Naive thymus-derived CD4-positive, alpha-beta T cell (primary cell): ENCODE measurements at regions not wholly inside any gene's neighbourhood (a gene's known extent, or its start where the extent isn't known, plus 50 kb on each side); places are given as distances from the start of the nearest gene placed in this dataset.

Experiments used
- ATAC-seq: fragments of 150-1000 bp; cut with Tn5 transposase; 2 replicates; pipeline ENCODE4 v1.10.0; 2021; ENCODE audit warnings: mild to moderate bottlenecking, moderate library complexity
- CTCF ChIA-PET: fragments of 350-600 bp; sonication (Branson Sonifier 250); formaldehyde crosslinking; loops from one replicate; lab custom pipeline; 2021; ENCODE audit warnings: antibody characterized with exemption; lab: Charles Lee
- POLR2A ChIA-PET: fragments of 350-600 bp; sonication (Branson Sonifier 250); formaldehyde crosslinking; loops from one replicate; lab custom pipeline; 2021; ENCODE audit warnings: antibody characterized with exemption, inconsistent platforms; lab: Charles Lee
- DNase-seq, 9 donors: peaks; one replicate each; pipeline versions ENCODE4 v3.0.0 to v3.0.0-alpha.2; 2020 to 2022; ENCODE audit warnings: mixed read lengths in 1 of 9
- H3K27ac ChIP-seq: one replicate; pipeline ENCODE4 v1.7.0; 2013; ENCODE audit warnings: mild to moderate bottlenecking, low read depth, low read length, moderate library complexity
- H3K27me3 ChIP-seq, 2 donors: one replicate each; pipeline ENCODE4 v1.7.0; 2013; ENCODE audit warnings: low read length in 2 of 2, mild to moderate bottlenecking in 2 of 2, moderate library complexity in 2 of 2; ENCODE audit not compliant: control insufficient read depth in 2 of 2, insufficient read depth in 2 of 2
- H3K36me3 ChIP-seq, 3 experiments: 1 replicate in 2 of 3; 2 replicates in 1 of 3; pipeline ENCODE4 v1.7.0; 2013; ENCODE audit warnings: low read length in 3 of 3, mild to moderate bottlenecking in 3 of 3, moderate library complexity in 1 of 3; ENCODE audit not compliant: insufficient read depth in 3 of 3, control insufficient read depth in 2 of 3
- H3K4me1 ChIP-seq, 2 donors: one replicate each; pipeline ENCODE4 v1.7.0; 2013; ENCODE audit warnings: low read length in 2 of 2, mild to moderate bottlenecking in 2 of 2, moderate library complexity in 1 of 2; ENCODE audit not compliant: control insufficient read depth in 2 of 2, insufficient read depth in 2 of 2
- H3K4me3 ChIP-seq: 2 replicates; pipeline ENCODE4 v1.7.0; 2013; ENCODE audit warnings: mild to moderate bottlenecking, low read length
- H3K9me3 ChIP-seq, 3 experiments: 1 replicate in 2 of 3; 2 replicates in 1 of 3; pipeline ENCODE4 v1.7.0; 2013; ENCODE audit warnings: low read length in 3 of 3; ENCODE audit not compliant: control insufficient read depth in 2 of 3
- H3K27ac Mint-ChIP-seq, 9 donors: one replicate each; pipeline ENCODE4 v1.8.0; 2020 to 2022; ENCODE audit warnings: mixed read lengths in 9 of 9, mild to moderate bottlenecking in 8 of 9, moderate library complexity in 5 of 9, inconsistent platforms in 2 of 9
- H3K27me3 Mint-ChIP-seq, 5 donors: one replicate each; pipeline ENCODE4 v1.8.0; 2021 to 2022; ENCODE audit warnings: mixed read lengths in 5 of 5, mild to moderate bottlenecking in 1 of 5
- H3K36me3 Mint-ChIP-seq, 5 donors: one replicate each; pipeline ENCODE4 v1.8.0; 2020 to 2022; ENCODE audit warnings: mixed read lengths in 5 of 5, mild to moderate bottlenecking in 3 of 5, inconsistent platforms in 1 of 5
- H3K4me1 Mint-ChIP-seq, 7 donors: one replicate each; pipeline ENCODE4 v1.8.0; 2020 to 2022; ENCODE audit warnings: mixed read lengths in 7 of 7, mild to moderate bottlenecking in 3 of 7, inconsistent platforms in 1 of 7
- H3K4me3 Mint-ChIP-seq, 10 donors: one replicate each; pipeline ENCODE4 v1.8.0; 2020 to 2022; ENCODE audit warnings: mild to moderate bottlenecking in 10 of 10, mixed read lengths in 10 of 10, moderate library complexity in 6 of 10, inconsistent platforms in 2 of 10
- H3K9me3 Mint-ChIP-seq, 11 donors: one replicate each; pipeline ENCODE4 v1.8.0; 2020 to 2022; ENCODE audit warnings: mixed read lengths in 11 of 11, mild to moderate bottlenecking in 4 of 11, inconsistent platforms in 1 of 11, moderate library complexity in 1 of 11
- intact Hi-C, 2 donors: fragments of 100-400 bp; cut with micrococcal nuclease; formaldehyde crosslinking; loops; one replicate each; pipeline ENCODE4 v1.15.1; 2023

GRCh38 chr16:63596716-63597115 is 1525.1 kb downstream of the CDH11 start:
- ChIA-PET POLR2A (no interaction called here), CTCF (interaction anchor here (0.7 kb wide), 1 partner anchor 11 kb away, joined by 3 read pairs; no protein-coding TSS in a partner anchor)
- Histone ChIP-seq H3K9me3 (no peaks in the 10 kb centered on the region), H3K27me3 (no peaks in the 10 kb centered on the region), H3K4me3 (no peak overlapping the region), H3K36me3 (no peaks in the 10 kb centered on the region), H3K4me1 (no peaks in the 10 kb centered on the region), H3K27ac (no peak overlapping the region)
- Mint-ChIP-seq H3K27ac (no peak overlapping the region), H3K27me3 (no peaks in the 10 kb centered on the region), H3K36me3 (no peaks in the 10 kb centered on the region), H3K4me3 (no peak overlapping the region), H3K4me1 (no peaks in the 10 kb centered on the region), H3K9me3 (peaks cover 0 to 32% (median 13%) of the 10 kb centered on the region in 11 donors)
- intact Hi-C loops: no loop called here
- no peak for ATAC-seq
- no peak for DNase-seq

GRCh38 chr16:63592852-63593251 is 1529.0 kb downstream of the CDH11 start:
- Mint-ChIP-seq H3K4me1 (no peaks in the 10 kb centered on the region), H3K36me3 (no peaks in the 10 kb centered on the region), H3K4me3 (no peak overlapping the region), H3K27ac (no peak overlapping the region), H3K27me3 (no peaks in the 10 kb centered on the region), H3K9me3 (peaks cover 2 to 17% (median 12%) of the 10 kb centered on the region in 11 donors)
- H3K4me3 ChIP-seq: no peak overlapping the region
- H3K4me1 ChIP-seq: no peaks in the 10 kb centered on the region
- no peaks in the 10 kb centered on the region for H3K36me3 ChIP-seq
- no peaks in the 10 kb centered on the region for H3K27me3 ChIP-seq
- intact Hi-C loops: no loop called here
- DNase-seq: no peak
- H3K27ac ChIP-seq: no peak overlapping the region
- POLR2A ChIA-PET: no interaction called here
- CTCF ChIA-PET: no interaction called here
- peaks cover 0 to 4% (median 0%) of the 10 kb centered on the region in 3 experiments for H3K9me3 ChIP-seq
- no peak for ATAC-seq

GRCh38 chr16:63581570-63581969 is 1540.3 kb downstream of the CDH11 start:
- intact Hi-C loops: no loop called here
- POLR2A ChIA-PET: no interaction called here
- ATAC-seq (no peak), DNase-seq (no peak)
- Histone ChIP-seq H3K36me3 (no peaks in the 10 kb centered on the region), H3K27ac (no peak overlapping the region), H3K4me1 (no peaks in the 10 kb centered on the region), H3K4me3 (no peak overlapping the region), H3K9me3 (no peaks in the 10 kb centered on the region), H3K27me3 (no peaks in the 10 kb centered on the region)
- H3K36me3 Mint-ChIP-seq: no peaks in the 10 kb centered on the region
- CTCF ChIA-PET: no interaction called here
- H3K4me3 Mint-ChIP-seq: no peak overlapping the region
- no peak overlapping the region for H3K27ac Mint-ChIP-seq
- no peaks in the 10 kb centered on the region for H3K4me1 Mint-ChIP-seq
- no peaks in the 10 kb centered on the region for H3K27me3 Mint-ChIP-seq
- H3K9me3 Mint-ChIP-seq: peaks cover 1 to 21% (median 6%) of the 10 kb centered on the region in 11 donors

GRCh38 chr16:63578791-63579190 is 1542.6 kb upstream of the CDH8 start:
- DNase-seq: no peak
- Histone ChIP-seq H3K4me1 (no peaks in the 10 kb centered on the region), H3K36me3 (no peaks in the 10 kb centered on the region), H3K27me3 (no peaks in the 10 kb centered on the region), H3K9me3 (no peaks in the 10 kb centered on the region), H3K4me3 (no peak overlapping the region), H3K27ac (no peak overlapping the region)
- Mint-ChIP-seq H3K27me3 (no peaks in the 10 kb centered on the region), H3K4me3 (no peak overlapping the region), H3K36me3 (no peaks in the 10 kb centered on the region), H3K9me3 (peaks cover 1 to 20% (median 10%) of the 10 kb centered on the region in 11 donors), H3K27ac (no peak overlapping the region), H3K4me1 (no peaks in the 10 kb centered on the region)
- intact Hi-C loops: no loop called here
- POLR2A ChIA-PET: no interaction called here
- no peak for ATAC-seq
- CTCF ChIA-PET: interaction anchor here (0.6 kb wide), 1 partner anchor 31 kb away, joined by 4 read pairs; no protein-coding TSS in a partner anchor

GRCh38 chr16:63577891-63578290 is 1541.7 kb upstream of the CDH8 start:
- ChIA-PET CTCF (no interaction called here), POLR2A (no interaction called here)
- no peaks in the 10 kb centered on the region for H3K27me3 Mint-ChIP-seq
- Histone ChIP-seq H3K27ac (no peak overlapping the region), H3K27me3 (no peaks in the 10 kb centered on the region), H3K36me3 (no peaks in the 10 kb centered on the region), H3K4me3 (no peak overlapping the region), H3K4me1 (no peaks in the 10 kb centered on the region), H3K9me3 (no peaks in the 10 kb centered on the region)
- H3K4me1 Mint-ChIP-seq: no peaks in the 10 kb centered on the region
- no peak for ATAC-seq
- H3K9me3 Mint-ChIP-seq: peaks cover 0 to 25% (median 9%) of the 10 kb centered on the region in 11 donors
- DNase-seq: no peak
- no peak overlapping the region for H3K4me3 Mint-ChIP-seq
- H3K27ac Mint-ChIP-seq: no peak overlapping the region
- no peaks in the 10 kb centered on the region for H3K36me3 Mint-ChIP-seq
- intact Hi-C loops: no loop called here

- H3K27me3 Mint-ChIP-seq: no peaks in the 10 kb centered on the region
- no peaks in the 10 kb centered on the region for H3K27me3 ChIP-seq
- intact Hi-C loops: no loop called here
- peaks cover 3 to 35% (median 10%) of the 10 kb centered on the region in 11 donors for H3K9me3 Mint-ChIP-seq
- no peaks in the 10 kb centered on the region for H3K9me3 ChIP-seq
- H3K4me3 Mint-ChIP-seq: no peak overlapping the region
- H3K4me3 ChIP-seq: no peak overlapping the region
- DNase-seq (no peak), ATAC-seq (no peak)
- POLR2A ChIA-PET: no interaction called here
- H3K4me1 ChIP-seq: no peaks in the 10 kb centered on the region
- H3K27ac Mint-ChIP-seq: no peak overlapping the region
- H3K36me3 ChIP-seq: no peaks in the 10 kb centered on the region
- H3K27ac ChIP-seq: no peak overlapping the region
- no peaks in the 10 kb centered on the region for H3K36me3 Mint-ChIP-seq
- no peaks in the 10 kb centered on the region for H3K4me1 Mint-ChIP-seq
- CTCF ChIA-PET: no interaction called here
These were observed 1538.8 kb upstream of the CDH8 start for GRCh38 chr16:63575041-63575440.

- H3K9me3 ChIP-seq: no peaks in the 10 kb centered on the region
- ATAC-seq: no peak
- Mint-ChIP-seq H3K27me3 (no peaks in the 10 kb centered on the region), H3K4me3 (no peak overlapping the region), H3K36me3 (peaks cover 0 to 4% (median 0%) of the 10 kb centered on the region in 5 donors), H3K9me3 (peaks cover 0 to 26% (median 10%) of the 10 kb centered on the region in 11 donors), H3K4me1 (no peaks in the 10 kb centered on the region), H3K27ac (no peak overlapping the region)
- no peak for DNase-seq
- intact Hi-C loops: no loop called here
- H3K4me3 ChIP-seq: no peak overlapping the region
- POLR2A ChIA-PET: no interaction called here
- H3K36me3 ChIP-seq: no peaks in the 10 kb centered on the region
- CTCF ChIA-PET: no interaction called here
- no peaks in the 10 kb centered on the region for H3K27me3 ChIP-seq
- no peak overlapping the region for H3K27ac ChIP-seq
- H3K4me1 ChIP-seq: no peaks in the 10 kb centered on the region
These were observed 1531.9 kb upstream of the CDH8 start for GRCh38 chr16:63568164-63568563.
